ENCODE measurements at regions not wholly inside any gene's neighbourhood (a gene's known extent, or its start where the extent isn't known, plus 50 kb on each side); places are given as distances from the start of the nearest gene placed in this dataset.

- in situ Hi-C loops (cut with MboI) = no loop called here
- TF ChIP-seq EZH2 (IDR thresholded peaks at IDR 0.05; ENCODE audit: insufficient read depth, poor library complexity, severe bottlenecking) (no peak), EZH2phosphoT487 (IDR thresholded peaks at IDR 0.05; ENCODE audit: insufficient read depth, low read depth) (no peak)
- Histone ChIP-seq H3K36me3 (ENCODE audit: low read depth) (no peaks in the 10 kb centered on the region), H3K4me1 (ENCODE audit: insufficient read depth) (no peaks in the 10 kb centered on the region), H3K9me3 (ENCODE audit: low read depth) (no peaks in the 10 kb centered on the region), H3K9me2 (ENCODE audit: insufficient read depth) (no peaks in the 10 kb centered on the region), H3K9ac (no peak overlapping the region), H3F3A (ENCODE audit: insufficient read depth) (no peaks in the 10 kb centered on the region), H3K27me3 (replicated peaks; ENCODE audit: insufficient read depth) (no peaks in the 10 kb centered on the region), H2AFZ (no peak overlapping the region), H3K4me3 (no peak overlapping the region), H3K27ac (no peak overlapping the region), H3K79me2 (ENCODE audit: insufficient read depth) (no peaks in the 10 kb centered on the region), H3K4me2 (ENCODE audit: unreplicated experiment) (no peak overlapping the region), H4K20me1 (ENCODE audit: insufficient read depth) (no peaks in the 10 kb centered on the region)
- 72 to 76% methylated on average over 25 of the region's 25 CpGs for WGBS, 2 experiments (ENCODE audit: low coverage in 1 of 2, low lambda C conversion rate in 2 of 2, missing lambda C conversion rate in 2 of 2)
- no peak for DNase-seq
These were observed 167.7 kb downstream of the VRK1 start for GRCh38 chr14:96964726-96965415.

DNA sequence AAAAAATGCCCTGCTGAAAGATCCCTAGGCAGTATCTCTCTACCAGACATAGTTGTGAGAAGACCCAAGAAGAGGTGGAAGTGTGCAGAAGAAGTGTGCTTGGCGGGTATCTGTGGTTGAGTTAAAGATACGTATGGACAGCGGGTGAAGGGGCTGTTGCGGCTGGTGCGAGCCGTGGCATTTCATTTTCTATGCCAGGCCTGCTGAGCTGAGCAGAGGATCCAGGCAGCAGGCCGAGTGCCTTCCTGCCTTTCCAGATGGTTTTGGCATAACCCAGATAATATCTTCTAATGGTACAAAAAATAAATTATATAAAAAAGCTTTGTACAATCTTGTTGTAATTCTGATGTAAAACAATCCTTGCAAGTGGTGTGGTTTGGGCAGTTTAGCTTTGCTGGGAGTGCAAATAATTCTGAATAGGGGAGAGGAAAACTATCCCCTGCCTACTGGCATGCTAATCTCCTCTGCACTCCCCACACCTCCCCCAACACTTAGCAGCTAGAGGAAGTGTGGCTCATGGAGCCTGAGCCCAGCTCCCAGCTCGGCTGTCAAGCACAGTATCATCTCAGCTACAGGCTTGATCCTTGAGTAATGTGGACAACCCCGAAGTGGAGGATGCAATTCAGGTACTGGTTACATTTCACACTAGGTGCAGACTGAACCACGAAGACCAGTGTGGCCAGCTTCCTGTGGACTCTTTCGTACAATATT is 168.9 kb downstream of the VRK1 start:
- Histone ChIP-seq H3K4me3 (no peak overlapping the region), H3K4me2 (ENCODE audit: unreplicated experiment) (no peak overlapping the region), H3K9me3 (ENCODE audit: low read depth) (no peaks in the 10 kb centered on the region), H3K36me3 (ENCODE audit: low read depth) (no peaks in the 10 kb centered on the region), H3K9ac (no peak overlapping the region), H3K27me3 (replicated peaks; ENCODE audit: insufficient read depth) (no peaks in the 10 kb centered on the region), H3K27ac (no peak overlapping the region), H2AFZ (no peak overlapping the region), H3F3A (ENCODE audit: insufficient read depth) (no peaks in the 10 kb centered on the region), H3K79me2 (ENCODE audit: insufficient read depth) (no peaks in the 10 kb centered on the region), H3K9me2 (ENCODE audit: insufficient read depth) (no peaks in the 10 kb centered on the region), H4K20me1 (ENCODE audit: insufficient read depth) (no peaks in the 10 kb centered on the region), H3K4me1 (ENCODE audit: insufficient read depth) (no peaks in the 10 kb centered on the region)
- no peak for DNase-seq
- in situ Hi-C loops (cut with MboI) = no loop called here
- 45 to 49% methylated on average over 11 of the region's 11 CpGs for WGBS, 2 experiments (ENCODE audit: low coverage in 1 of 2, low lambda C conversion rate in 2 of 2, missing lambda C conversion rate in 2 of 2)
- TF ChIP-seq EZH2 (IDR thresholded peaks at IDR 0.05; ENCODE audit: insufficient read depth, poor library complexity, severe bottlenecking) = no peak
- no peak for TF ChIP-seq EZH2phosphoT487 (IDR thresholded peaks at IDR 0.05; ENCODE audit: insufficient read depth, low read depth)

- H2AFZ ChIP-seq = no peak overlapping the region
- H3K4me2 ChIP-seq (ENCODE audit: unreplicated experiment) = no peak overlapping the region
- H3K36me3 ChIP-seq (ENCODE audit: low read depth) = no peaks in the 10 kb centered on the region
- no peaks in the 10 kb centered on the region for H3K4me1 ChIP-seq (ENCODE audit: insufficient read depth)
- TF ChIP-seq EZH2phosphoT487 (IDR thresholded peaks at IDR 0.05; ENCODE audit: insufficient read depth, low read depth) (no peak), EZH2 (IDR thresholded peaks at IDR 0.05; ENCODE audit: insufficient read depth, poor library complexity, severe bottlenecking) (no peak)
- no peak overlapping the region for H3K27ac ChIP-seq
- no peaks in the 10 kb centered on the region for H4K20me1 ChIP-seq (ENCODE audit: insufficient read depth)
- no peak overlapping the region for H3K4me3 ChIP-seq
- H3K9me2 ChIP-seq (ENCODE audit: insufficient read depth) = no peaks in the 10 kb centered on the region
- H3K27me3 ChIP-seq (replicated peaks; ENCODE audit: insufficient read depth) = no peaks in the 10 kb centered on the region
- peaks cover 9% of the 10 kb centered on the region for H3K9me3 ChIP-seq (ENCODE audit: low read depth)
- H3F3A ChIP-seq (ENCODE audit: insufficient read depth) = no peaks in the 10 kb centered on the region
- no peak overlapping the region for H3K9ac ChIP-seq
- DNase-seq = no peak
- 53 to 71% methylated on average over 1 of the region's 1 CpG for WGBS, 2 experiments (ENCODE audit: low coverage in 1 of 2, low lambda C conversion rate in 2 of 2, missing lambda C conversion rate in 2 of 2)
- no peaks in the 10 kb centered on the region for H3K79me2 ChIP-seq (ENCODE audit: insufficient read depth)
- in situ Hi-C loops (cut with MboI) = no loop called here
These were observed 177.9 kb downstream of the VRK1 start for GRCh38 chr14:96975116-96975515.

- H3K9ac ChIP-seq = no peak overlapping the region
- 29 to 33% methylated on average over 4 of the region's 4 CpGs for WGBS, 2 experiments (ENCODE audit: low coverage in 1 of 2, low lambda C conversion rate in 2 of 2, missing lambda C conversion rate in 2 of 2)
- H3K27me3 ChIP-seq (replicated peaks; ENCODE audit: insufficient read depth) = no peaks in the 10 kb centered on the region
- H3K79me2 ChIP-seq (ENCODE audit: insufficient read depth) = no peaks in the 10 kb centered on the region
- no peak overlapping the region for H2AFZ ChIP-seq
- TF ChIP-seq EZH2 (IDR thresholded peaks at IDR 0.05; ENCODE audit: insufficient read depth, poor library complexity, severe bottlenecking) (no peak), EZH2phosphoT487 (IDR thresholded peaks at IDR 0.05; ENCODE audit: insufficient read depth, low read depth) (no peak)
- H3K9me2 ChIP-seq (ENCODE audit: insufficient read depth) = no peaks in the 10 kb centered on the region
- no peaks in the 10 kb centered on the region for H3K4me1 ChIP-seq (ENCODE audit: insufficient read depth)
- no peaks in the 10 kb centered on the region for H4K20me1 ChIP-seq (ENCODE audit: insufficient read depth)
- H3K9me3 ChIP-seq (ENCODE audit: low read depth) = peaks cover 9% of the 10 kb centered on the region
- no peaks in the 10 kb centered on the region for H3F3A ChIP-seq (ENCODE audit: insufficient read depth)
- in situ Hi-C loops (cut with MboI) = no loop called here
- H3K36me3 ChIP-seq (ENCODE audit: low read depth) = no peaks in the 10 kb centered on the region
- no peak for DNase-seq
- H3K4me2 ChIP-seq (ENCODE audit: unreplicated experiment) = no peak overlapping the region
- no peak overlapping the region for H3K27ac ChIP-seq
- no peak overlapping the region for H3K4me3 ChIP-seq
These were observed 181.5 kb downstream of the VRK1 start for GRCh38 chr14:96978525-96979272.

All from GM23248 (cell line).